ENCODE measurements at regions not wholly inside any gene's neighbourhood (a gene's known extent, or its start where the extent isn't known, plus 50 kb on each side); places are given as distances from the start of the nearest gene placed in this dataset.

GRCh38 chrX:95509474-95509873, 1175.2 kb upstream of the DIAPH2 start:
- TF ChIP-seq POLR2AphosphoS5 (IDR thresholded peaks at IDR 0.05; ENCODE audit: low read depth, low read length) (no peak), REST (IDR thresholded peaks at IDR 0.05; ENCODE audit: insufficient read depth in 1 of 2, low read depth in 2 of 2, low read length in 2 of 2) (no peak), TAF1 (IDR thresholded peaks at IDR 0.05; ENCODE audit: borderline replicate concordance, insufficient read depth, low read length) (no peak), SIN3A (IDR thresholded peaks at IDR 0.05; ENCODE audit: borderline replicate concordance, insufficient read depth, low read length) (no peak), FOXP2 (optimal IDR thresholded peaks at IDR 0.05; ENCODE audit: borderline replicate concordance, extremely low read depth, extremely low read length, insufficient read depth) (no peak)

- TF ChIP-seq FOXP2 (optimal IDR thresholded peaks at IDR 0.05; ENCODE audit: borderline replicate concordance, extremely low read depth, extremely low read length, insufficient read depth), result no peak
- no peak for TF ChIP-seq POLR2AphosphoS5 (IDR thresholded peaks at IDR 0.05; ENCODE audit: low read depth, low read length)
- no peak for TF ChIP-seq REST (IDR thresholded peaks at IDR 0.05; ENCODE audit: insufficient read depth in 1 of 2, low read depth in 2 of 2, low read length in 2 of 2)
- no peak for TF ChIP-seq SIN3A (IDR thresholded peaks at IDR 0.05; ENCODE audit: borderline replicate concordance, insufficient read depth, low read length)
- no peak for TF ChIP-seq TAF1 (IDR thresholded peaks at IDR 0.05; ENCODE audit: borderline replicate concordance, insufficient read depth, low read length)
Observed at GRCh38 chrX:95536111-95536510, 1148.5 kb upstream of the DIAPH2 start.

- TF ChIP-seq TAF1 (IDR thresholded peaks at IDR 0.05; ENCODE audit: borderline replicate concordance, insufficient read depth, low read length) (no peak), POLR2AphosphoS5 (IDR thresholded peaks at IDR 0.05; ENCODE audit: low read depth, low read length) (no peak), SIN3A (IDR thresholded peaks at IDR 0.05; ENCODE audit: borderline replicate concordance, insufficient read depth, low read length) (no peak), FOXP2 (optimal IDR thresholded peaks at IDR 0.05; ENCODE audit: borderline replicate concordance, extremely low read depth, extremely low read length, insufficient read depth) (no peak), REST (IDR thresholded peaks at IDR 0.05; ENCODE audit: insufficient read depth in 1 of 2, low read depth in 2 of 2, low read length in 2 of 2) (no peak)
Observed at GRCh38 chrX:95536661-95537060, 1148.0 kb upstream of the DIAPH2 start.

- no peak for TF ChIP-seq REST (IDR thresholded peaks at IDR 0.05; ENCODE audit: insufficient read depth in 1 of 2, low read depth in 2 of 2, low read length in 2 of 2)
- no peak for TF ChIP-seq POLR2AphosphoS5 (IDR thresholded peaks at IDR 0.05; ENCODE audit: low read depth, low read length)
- TF ChIP-seq SIN3A (IDR thresholded peaks at IDR 0.05; ENCODE audit: borderline replicate concordance, insufficient read depth, low read length), result no peak
- TF ChIP-seq FOXP2 (optimal IDR thresholded peaks at IDR 0.05; ENCODE audit: borderline replicate concordance, extremely low read depth, extremely low read length, insufficient read depth), result no peak
- no peak for TF ChIP-seq TAF1 (IDR thresholded peaks at IDR 0.05; ENCODE audit: borderline replicate concordance, insufficient read depth, low read length)
Observed at GRCh38 chrX:95539041-95539440, 1145.6 kb upstream of the DIAPH2 start.

GRCh38 chrX:95585321-95585720, 1099.3 kb upstream of the DIAPH2 start:
- TF ChIP-seq SIN3A (IDR thresholded peaks at IDR 0.05; ENCODE audit: borderline replicate concordance, insufficient read depth, low read length) (no peak), REST (IDR thresholded peaks at IDR 0.05; ENCODE audit: insufficient read depth in 1 of 2, low read depth in 2 of 2, low read length in 2 of 2) (no peak), POLR2AphosphoS5 (IDR thresholded peaks at IDR 0.05; ENCODE audit: low read depth, low read length) (no peak), FOXP2 (optimal IDR thresholded peaks at IDR 0.05; ENCODE audit: borderline replicate concordance, extremely low read depth, extremely low read length, insufficient read depth) (no peak), TAF1 (IDR thresholded peaks at IDR 0.05; ENCODE audit: borderline replicate concordance, insufficient read depth, low read length) (no peak)
